Calu3 (cell line): ENCODE measurements at regions not wholly inside any gene's neighbourhood (a gene's known extent, or its start where the extent isn't known, plus 50 kb on each side); places are given as distances from the start of the nearest gene placed in this dataset.

Experiments used
- BruUV-seq: library from RNA; stranded (reverse); fragments of 400-500 nt; replicated peaks from 2 replicates; lab custom pipeline; 2021; lab: Mats Ljungman, UMichigan
- CTCF ChIA-PET: fragments of 300-600 bp; sonication (Branson Sonifier 250); formaldehyde crosslinking; loops from one replicate; lab custom pipeline; 2022; ENCODE audit warnings: antibody characterized with exemption; lab: Charles Lee
- DNase-seq: peaks from one replicate; pipeline ENCODE4 v3.0.0; 2022
- H3K27ac Mint-ChIP-seq: one replicate; pipeline ENCODE4 v1.8.0; 2022; ENCODE audit warnings: mixed read lengths; ENCODE audit not compliant: unreplicated experiment
- H3K27me3 Mint-ChIP-seq: one replicate; pipeline ENCODE4 v1.8.0; 2022; ENCODE audit warnings: mixed read lengths; ENCODE audit not compliant: unreplicated experiment
- H3K36me3 Mint-ChIP-seq: one replicate; pipeline ENCODE4 v1.8.0; 2022; ENCODE audit warnings: mild to moderate bottlenecking, moderate library complexity, mixed read lengths; ENCODE audit not compliant: insufficient read depth, unreplicated experiment
- H3K4me1 Mint-ChIP-seq: one replicate; pipeline ENCODE4 v1.8.0; 2022; ENCODE audit warnings: mild to moderate bottlenecking, low read depth, mixed read lengths; ENCODE audit not compliant: unreplicated experiment
- H3K4me3 Mint-ChIP-seq: one replicate; pipeline ENCODE4 v1.8.0; 2022; ENCODE audit warnings: mild to moderate bottlenecking, low read depth, moderate library complexity, mixed read lengths; ENCODE audit not compliant: unreplicated experiment
- H3K9me3 Mint-ChIP-seq: one replicate; pipeline ENCODE4 v1.8.0; 2022; ENCODE audit warnings: low read depth, mixed read lengths; ENCODE audit not compliant: unreplicated experiment
- CTCF ChIP-seq: fragments of 200-600 bp; IDR thresholded peaks from one replicate; pipeline ENCODE4 v1.8.0; 2022; ENCODE audit warnings: antibody characterized with exemption; ENCODE audit not compliant: unreplicated experiment
- intact Hi-C: fragments of 100-400 bp; cut with micrococcal nuclease; formaldehyde crosslinking; loops from one replicate; pipeline ENCODE4 v1.10.0; 2022; ENCODE audit not compliant: unreplicated experiment

GRCh38 chr18:71336576-71337210 is 1047.8 kb downstream of the SOCS6 start:
- Mint-ChIP-seq H3K36me3 (no peaks in the 10 kb centered on the region), H3K4me1 (peaks cover 22% of the 10 kb centered on the region), H3K9me3 (no peaks in the 10 kb centered on the region), H3K27me3 (no peaks in the 10 kb centered on the region), H3K27ac (no peak overlapping the region), H3K4me3 (no peak overlapping the region)
- no peak for TF ChIP-seq CTCF
- intact Hi-C loops, result no loop called here
- DNase-seq, result no peak
- no TSS peak for BruUV-seq
- CTCF ChIA-PET, result no interaction called here

GRCh38 chr18:71329563-71329962 is 1040.7 kb downstream of the SOCS6 start:
- no peaks in the 10 kb centered on the region for H3K36me3 Mint-ChIP-seq
- no peaks in the 10 kb centered on the region for H3K27me3 Mint-ChIP-seq
- intact Hi-C loops, result no loop called here
- peaks cover 20% of the 10 kb centered on the region for H3K4me1 Mint-ChIP-seq
- CTCF ChIA-PET, result no interaction called here
- H3K4me3 Mint-ChIP-seq, result no peak overlapping the region
- no peak overlapping the region for H3K27ac Mint-ChIP-seq
- DNase-seq, result no peak
- no peaks in the 10 kb centered on the region for H3K9me3 Mint-ChIP-seq
- TF ChIP-seq CTCF, result no peak
- BruUV-seq, result no TSS peak

- BruUV-seq, result no TSS peak
- Mint-ChIP-seq H3K36me3 (no peaks in the 10 kb centered on the region), H3K27ac (no peak overlapping the region), H3K9me3 (no peaks in the 10 kb centered on the region), H3K4me1 (peaks cover 20% of the 10 kb centered on the region), H3K27me3 (no peaks in the 10 kb centered on the region), H3K4me3 (no peak overlapping the region)
- DNase-seq, result no peak
- CTCF ChIA-PET, result no interaction called here
- intact Hi-C loops, result no loop called here
- no peak for TF ChIP-seq CTCF
Measured at GRCh38 chr18:71329114-71329513, 1040.3 kb downstream of the SOCS6 start.

GRCh38 chr18:71327850-71328249 is 1039.0 kb downstream of the SOCS6 start:
- no peak for TF ChIP-seq CTCF
- no TSS peak for BruUV-seq
- Mint-ChIP-seq H3K9me3 (no peaks in the 10 kb centered on the region), H3K27ac (no peak overlapping the region), H3K36me3 (no peaks in the 10 kb centered on the region), H3K27me3 (no peaks in the 10 kb centered on the region), H3K4me1 (peaks cover 20% of the 10 kb centered on the region), H3K4me3 (no peak overlapping the region)
- no peak for DNase-seq
- intact Hi-C loops, result no loop called here
- CTCF ChIA-PET, result no interaction called here
